NCI-H1105 treated with DMSO at 0.1 percent for 48 hours (cell line): ENCODE measurements at regions not wholly inside any gene's neighbourhood (a gene's known extent, or its start where the extent isn't known, plus 50 kb on each side); places are given as distances from the start of the nearest gene placed in this dataset.

Source experiments
- DNase-seq: peaks from one replicate; lab custom pipeline; 2025; lab: John Stamatoyannopoulos, UW

- no peak for DNase-seq
These were observed 299.4 kb downstream of the ZNF516 start for GRCh38 chr18:76195601-76196000.

DNA sequence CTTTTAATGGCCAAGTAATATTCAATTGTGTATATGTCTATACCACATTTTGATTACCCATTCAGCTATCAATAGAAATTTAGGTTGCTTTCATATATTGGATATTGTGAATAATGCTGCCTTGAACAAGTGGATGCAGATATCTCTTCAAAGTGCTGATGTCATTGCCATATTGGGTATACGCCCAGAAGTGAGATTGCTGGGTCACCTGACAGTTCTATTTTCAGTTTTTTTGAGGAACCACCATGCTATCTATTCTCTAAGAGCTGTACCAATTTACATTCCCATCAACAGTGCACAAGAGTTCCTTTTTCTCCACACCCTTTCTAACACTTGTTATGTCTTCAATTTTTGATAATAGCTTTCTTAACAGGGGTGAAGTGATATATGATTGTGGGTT, 306.9 kb downstream of the ZNF516 start:
- DNase-seq = no peak

DNA sequence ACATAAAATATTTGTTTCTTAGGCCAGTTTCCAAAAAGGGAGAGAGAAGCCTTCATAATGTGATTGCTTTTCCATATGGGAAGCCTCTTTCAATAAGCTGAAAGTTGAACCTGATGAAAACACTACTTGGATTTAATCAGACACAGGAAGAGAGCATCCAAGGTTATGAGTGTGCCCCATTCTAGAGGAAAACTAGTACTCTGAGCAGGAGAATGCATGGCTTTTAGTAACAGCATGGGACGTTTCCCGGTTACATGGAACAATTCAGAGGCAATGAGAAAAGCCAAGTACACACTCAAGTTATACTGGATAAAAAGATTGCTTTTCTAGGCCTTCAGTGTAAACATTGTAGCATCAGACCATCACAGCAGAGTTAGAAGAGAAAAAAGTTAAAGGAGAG, 315.8 kb downstream of the ZNF516 start:
- DNase-seq = no peak

DNA sequence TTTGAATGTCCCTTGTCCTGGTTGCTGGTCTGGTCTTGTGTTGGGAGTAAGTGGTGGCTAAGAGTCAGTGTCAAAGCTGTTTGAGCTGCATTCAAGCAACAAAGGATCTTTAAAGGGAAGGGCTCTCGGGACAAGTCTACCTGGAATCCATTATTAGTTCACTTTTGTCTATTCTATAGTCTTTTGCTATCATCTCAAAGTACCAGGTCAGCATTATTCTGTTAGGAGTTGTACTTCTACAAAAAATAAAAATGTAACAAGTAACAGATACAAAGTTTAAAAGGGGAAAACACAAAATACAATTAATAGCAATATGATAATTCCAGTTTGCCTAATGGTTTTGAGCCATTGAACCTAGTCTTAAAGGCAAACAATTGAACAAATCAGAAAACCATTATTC, 317.9 kb downstream of the ZNF516 start:
- DNase-seq = no peak

- DNase-seq = no peak
These were observed 320.6 kb downstream of the ZNF516 start for GRCh38 chr18:76174451-76174850.

GRCh38 chr18:76169733-76170132, 325.3 kb downstream of the ZNF516 start:
- no peak for DNase-seq

DNA sequence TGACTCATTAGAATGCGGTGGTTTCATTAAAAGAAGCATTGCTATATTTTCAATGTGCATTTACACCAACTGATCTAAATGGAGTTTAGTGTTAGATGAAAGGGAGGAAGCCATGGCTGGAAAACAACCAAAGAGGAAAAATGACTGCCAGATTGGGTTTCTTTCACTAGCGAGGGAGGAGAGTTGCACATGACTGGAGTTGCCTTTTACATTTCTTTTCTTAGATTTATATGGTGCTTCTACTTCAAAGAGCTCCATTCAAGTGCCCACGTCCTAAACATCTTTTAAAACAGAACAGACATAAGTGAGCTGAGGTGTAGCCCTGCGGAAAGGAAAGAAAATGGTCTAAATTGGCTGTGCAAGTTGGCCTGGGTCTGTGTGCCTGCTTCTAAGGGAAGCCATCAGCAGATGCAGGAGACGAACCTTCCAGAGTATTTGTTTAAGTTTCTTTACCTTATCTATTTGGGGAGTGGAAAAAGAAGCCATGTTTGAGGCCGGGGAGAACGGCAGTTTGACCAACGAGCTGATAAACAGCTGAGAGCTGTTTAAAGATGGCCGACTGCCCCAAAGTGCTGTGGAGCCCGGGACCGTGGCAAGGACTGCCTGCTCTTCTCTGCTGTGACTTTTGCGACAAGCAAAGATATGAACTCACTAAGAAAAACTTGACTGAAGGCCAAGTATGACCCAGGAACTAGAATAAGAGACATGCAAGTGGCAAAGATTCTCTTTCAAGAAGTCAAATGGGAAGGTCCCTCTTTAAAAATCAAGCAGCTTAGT, 327.0 kb downstream of the ZNF516 start:
- no peak for DNase-seq

DNA sequence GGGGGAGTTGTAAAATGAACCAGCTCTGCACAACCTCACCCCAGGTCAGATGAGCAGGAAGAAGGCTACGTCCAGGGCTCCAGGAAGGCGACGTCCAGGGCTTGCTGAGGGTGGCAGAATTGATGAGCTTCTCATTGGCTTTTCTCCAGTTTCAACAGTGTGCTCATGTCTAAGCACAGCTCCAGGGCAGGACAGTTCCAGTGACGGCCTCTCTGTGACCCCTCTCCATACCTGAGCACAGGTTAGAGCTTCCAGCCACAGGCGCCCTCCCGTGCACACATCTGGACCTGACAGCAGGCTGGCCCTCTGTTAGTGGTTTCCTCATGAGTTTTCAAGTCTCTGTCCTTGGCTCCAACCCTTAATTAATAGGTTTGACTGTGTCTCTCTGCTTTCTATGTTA, 327.6 kb downstream of the ZNF516 start:
- no peak for DNase-seq

GRCh38 chr18:76162886-76163285, 332.2 kb downstream of the ZNF516 start:
- DNase-seq = no peak

DNA sequence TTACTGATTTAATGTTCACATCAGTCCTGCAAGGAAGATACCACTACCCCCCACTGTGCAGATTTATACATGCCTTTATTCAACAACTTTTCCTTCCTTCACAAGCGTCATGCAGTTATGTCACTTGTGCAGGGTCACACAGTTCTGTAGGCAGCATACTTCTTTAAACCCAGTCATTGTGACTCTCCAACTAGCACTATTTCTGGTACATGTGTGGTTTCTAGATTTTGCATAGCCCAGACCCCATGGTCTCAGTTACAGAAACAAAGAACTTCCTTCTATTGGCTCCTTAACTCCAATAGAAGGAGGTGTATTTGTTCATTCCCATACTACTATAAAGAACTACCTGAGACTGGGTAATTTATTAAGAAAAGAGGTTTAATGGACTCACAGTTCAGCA, 333.1 kb downstream of the ZNF516 start:
- no peak for DNase-seq

DNA sequence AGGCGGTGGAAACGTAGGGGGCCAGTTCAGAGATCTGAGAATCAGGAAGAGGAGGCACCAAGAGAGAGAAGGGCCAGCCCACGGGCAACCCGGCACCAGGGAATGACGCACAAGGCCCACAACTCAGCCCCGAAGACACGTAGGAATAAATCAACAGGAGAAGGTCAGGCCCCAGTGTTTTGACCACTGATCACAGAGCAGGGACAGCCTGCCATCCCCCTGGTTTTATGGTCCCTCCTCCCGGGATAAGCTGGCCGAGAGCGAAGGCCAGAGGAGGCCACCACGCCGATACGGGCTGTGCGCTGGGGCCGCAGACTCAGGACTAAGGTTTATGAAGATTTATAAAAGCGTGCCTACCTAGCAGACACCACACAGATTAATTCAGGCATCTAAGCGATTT, 341.4 kb downstream of the ZNF516 start:
- DNase-seq = no peak

DNA sequence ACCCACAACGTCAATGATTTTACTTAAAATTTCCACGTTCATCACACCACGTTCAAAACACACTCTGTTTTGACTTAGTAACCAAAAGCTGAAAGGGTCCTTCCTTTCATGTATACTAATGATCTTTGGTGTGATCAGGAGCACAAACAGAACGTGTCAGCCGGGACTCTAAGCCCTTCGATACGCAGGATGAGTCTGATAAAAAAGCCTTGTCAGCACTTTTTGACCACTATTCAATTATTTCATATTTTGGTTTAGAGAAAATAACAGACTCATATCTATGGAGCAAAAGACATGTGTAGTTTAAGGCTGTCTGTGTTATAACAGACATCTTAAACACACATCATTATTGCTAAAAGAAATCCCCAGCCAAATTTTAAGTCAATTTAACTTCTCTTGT, 345.3 kb downstream of the ZNF516 start:
- no peak for DNase-seq

- no peak for DNase-seq
These were observed 345.8 kb downstream of the ZNF516 start for GRCh38 chr18:76149284-76149683.

- DNase-seq = no peak
These were observed 349.3 kb downstream of the ZNF516 start for GRCh38 chr18:76145521-76146376.

DNA sequence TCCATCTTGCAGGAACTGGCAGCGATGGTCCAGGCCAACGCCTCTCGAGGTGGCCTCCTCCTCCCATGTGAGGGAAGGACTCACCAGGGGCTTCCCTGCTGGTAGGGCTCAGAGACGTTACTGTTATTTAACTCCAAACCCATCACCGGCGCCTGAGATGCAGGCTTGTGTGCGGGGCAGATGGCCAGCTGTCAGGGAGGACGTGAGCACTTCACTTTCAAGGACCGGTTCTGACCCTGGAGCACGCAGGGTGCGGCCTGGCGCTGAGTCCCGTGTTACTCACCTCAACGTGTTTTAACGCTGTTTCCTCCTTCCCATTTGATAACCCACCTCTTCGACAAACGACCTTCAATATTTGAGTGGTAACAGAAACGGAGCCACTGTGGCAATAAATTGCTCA, 350.2 kb downstream of the ZNF516 start:
- DNase-seq = no peak

- DNase-seq = no peak
These were observed 352.4 kb downstream of the ZNF516 start for GRCh38 chr18:76142611-76143010.

DNA sequence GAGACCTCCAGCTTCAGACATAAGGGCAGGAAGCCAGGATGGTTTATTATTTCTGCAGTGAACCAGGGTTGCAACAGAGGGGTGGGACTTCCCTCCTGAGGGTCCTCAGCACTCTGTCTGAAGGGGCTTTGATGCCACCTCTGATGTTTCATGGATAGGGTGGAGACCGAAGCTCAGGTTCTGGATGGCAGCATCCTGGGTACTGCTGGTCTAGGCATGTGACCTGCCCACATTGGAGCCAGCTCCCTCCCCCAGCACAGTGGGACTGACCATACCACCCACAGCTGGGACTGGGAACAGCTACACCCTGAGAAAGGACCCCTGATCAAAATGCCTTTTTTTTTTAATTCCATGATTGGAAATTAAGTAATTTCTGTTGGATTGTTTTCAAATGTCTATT, 355.2 kb downstream of the ZNF516 start:
- no peak for DNase-seq

DNA sequence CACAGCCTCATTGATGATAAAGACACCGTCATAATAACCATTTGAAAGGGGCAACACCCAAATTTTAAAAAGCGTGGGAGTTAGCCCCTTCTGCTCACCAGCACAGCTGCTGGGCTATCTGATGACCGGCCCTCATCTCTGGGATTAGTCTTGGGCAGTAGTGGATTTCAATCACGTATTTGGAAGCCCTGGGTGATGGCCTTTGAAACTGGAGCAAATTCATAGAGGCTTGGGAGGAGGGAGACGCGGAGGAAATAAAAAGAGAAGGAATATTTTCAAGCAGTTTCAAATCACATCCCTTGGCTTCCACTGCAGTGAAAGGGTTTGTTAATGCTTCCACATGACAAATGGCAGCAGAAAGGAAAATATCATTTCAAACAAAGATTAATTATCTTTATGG, 357.8 kb downstream of the ZNF516 start:
- no peak for DNase-seq

DNA sequence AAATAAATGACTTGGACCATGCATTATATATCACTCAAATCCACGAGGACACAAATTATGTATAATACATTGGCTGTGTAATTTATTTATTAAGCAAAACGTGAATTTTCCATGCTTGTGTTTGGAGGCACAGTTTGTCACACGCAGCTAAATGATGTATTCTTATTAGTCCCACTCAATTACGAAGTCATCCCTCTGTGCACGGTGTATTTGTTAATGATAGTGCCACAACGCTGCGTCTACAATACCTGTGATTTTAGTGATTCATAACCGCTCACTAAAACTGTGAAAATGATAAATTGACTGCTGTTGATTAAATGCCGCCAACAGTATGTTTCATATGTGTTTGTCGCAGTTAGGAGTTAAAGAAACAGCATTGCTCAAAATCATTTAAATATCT, 358.3 kb downstream of the ZNF516 start:
- DNase-seq = no peak

DNA sequence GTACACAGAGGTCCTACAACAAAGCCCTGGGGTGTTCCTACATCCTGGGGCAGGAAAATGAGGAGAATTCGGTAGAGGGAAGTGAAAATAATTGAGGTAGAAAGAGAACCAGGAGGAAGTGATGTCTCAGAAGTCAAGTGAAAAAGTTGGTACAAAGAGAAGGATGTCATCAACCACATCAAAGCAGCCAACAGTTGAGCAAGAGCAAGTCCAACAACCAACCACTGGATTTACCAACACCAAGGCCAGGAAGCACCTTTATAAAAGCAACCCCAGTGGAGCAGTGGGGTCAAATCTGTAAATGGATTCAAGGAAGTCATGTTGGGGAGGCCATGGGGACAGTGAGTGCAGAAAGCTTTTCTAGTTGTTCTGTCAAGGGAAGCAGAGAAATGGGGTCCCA, 360.4 kb downstream of the ZNF516 start:
- no peak for DNase-seq

- no peak for DNase-seq
These were observed 361.2 kb downstream of the ZNF516 start for GRCh38 chr18:76133873-76134272.

- DNase-seq = peak; percentile 19
These were observed 363.3 kb downstream of the ZNF516 start for GRCh38 chr18:76131738-76132137.

GRCh38 chr18:76130845-76131244, 364.2 kb downstream of the ZNF516 start:
- no peak for DNase-seq
